ENCODE measurements at regions not wholly inside any gene's neighbourhood (a gene's known extent, or its start where the extent isn't known, plus 50 kb on each side); places are given as distances from the start of the nearest gene placed in this dataset.

- Mint-ChIP-seq H3K4me3 (no peak overlapping the region), H3K27ac (no peak overlapping the region), H3K4me1 (ENCODE audit: low read depth) (no peaks in the 10 kb centered on the region), H3K9me3 (no peaks in the 10 kb centered on the region), H3K36me3 (no peaks in the 10 kb centered on the region), H3K27me3 (no peaks in the 10 kb centered on the region)
- no peak for DNase-seq
- ChIA-PET CTCF (no interaction called here), POLR2A (no interaction called here)
- intact Hi-C loops (cut with micrococcal nuclease), result no loop called here
These were observed 618.9 kb downstream of the HACE1 start for GRCh38 chr6:104240865-104241264.

GRCh38 chr6:104239971-104240370 is 619.7 kb downstream of the HACE1 start:
- no peak for DNase-seq
- intact Hi-C loops (cut with micrococcal nuclease), result no loop called here
- ChIA-PET POLR2A (no interaction called here), CTCF (no interaction called here)
- no peaks in the 10 kb centered on the region for H3K9me3 Mint-ChIP-seq
- no peak overlapping the region for H3K27ac Mint-ChIP-seq
- no peak overlapping the region for H3K4me3 Mint-ChIP-seq
- H3K4me1 Mint-ChIP-seq (ENCODE audit: low read depth), result no peaks in the 10 kb centered on the region
- no peaks in the 10 kb centered on the region for H3K36me3 Mint-ChIP-seq
- no peaks in the 10 kb centered on the region for H3K27me3 Mint-ChIP-seq

- ChIA-PET CTCF (no interaction called here), POLR2A (no interaction called here)
- H3K4me1 Mint-ChIP-seq (ENCODE audit: low read depth), result no peaks in the 10 kb centered on the region
- no peaks in the 10 kb centered on the region for H3K27me3 Mint-ChIP-seq
- H3K27ac Mint-ChIP-seq, result no peak overlapping the region
- no peaks in the 10 kb centered on the region for H3K36me3 Mint-ChIP-seq
- DNase-seq, result no peak
- no peak overlapping the region for H3K4me3 Mint-ChIP-seq
- H3K9me3 Mint-ChIP-seq, result no peaks in the 10 kb centered on the region
- intact Hi-C loops (cut with micrococcal nuclease), result no loop called here
These were observed 630.7 kb downstream of the HACE1 start for GRCh38 chr6:104229057-104229456.

GRCh38 chr6:104227508-104227907 is 632.2 kb downstream of the HACE1 start:
- H3K9me3 Mint-ChIP-seq, result no peaks in the 10 kb centered on the region
- intact Hi-C loops (cut with micrococcal nuclease), result no loop called here
- no peak overlapping the region for H3K27ac Mint-ChIP-seq
- H3K36me3 Mint-ChIP-seq, result no peaks in the 10 kb centered on the region
- no peak overlapping the region for H3K4me3 Mint-ChIP-seq
- ChIA-PET POLR2A (no interaction called here), CTCF (interaction anchor here (0.6 kb wide), 1 partner anchor 287 kb away, joined by 3 read pairs; no protein-coding TSS in a partner anchor)
- no peaks in the 10 kb centered on the region for H3K4me1 Mint-ChIP-seq (ENCODE audit: low read depth)
- H3K27me3 Mint-ChIP-seq, result no peaks in the 10 kb centered on the region
- DNase-seq, result no peak

GRCh38 chr6:104226790-104227446 is 632.8 kb downstream of the HACE1 start:
- no peaks in the 10 kb centered on the region for H3K36me3 Mint-ChIP-seq
- no peak overlapping the region for H3K27ac Mint-ChIP-seq
- intact Hi-C loops (cut with micrococcal nuclease), result no loop called here
- H3K4me1 Mint-ChIP-seq (ENCODE audit: low read depth), result no peaks in the 10 kb centered on the region
- DNase-seq, result no peak
- ChIA-PET POLR2A (no interaction called here), CTCF (no interaction called here)
- H3K9me3 Mint-ChIP-seq, result no peaks in the 10 kb centered on the region
- no peak overlapping the region for H3K4me3 Mint-ChIP-seq
- H3K27me3 Mint-ChIP-seq, result no peaks in the 10 kb centered on the region

- H3K36me3 Mint-ChIP-seq, result no peaks in the 10 kb centered on the region
- CTCF ChIA-PET, result no interaction called here
- H3K9me3 Mint-ChIP-seq, result peaks cover 3% of the 10 kb centered on the region
- no peaks in the 10 kb centered on the region for H3K4me1 Mint-ChIP-seq (ENCODE audit: low read depth)
- DNase-seq, result no peak
- POLR2A ChIA-PET, result no interaction called here
- intact Hi-C loops (cut with micrococcal nuclease), result no loop called here
- no peak overlapping the region for H3K27ac Mint-ChIP-seq
- H3K27me3 Mint-ChIP-seq, result no peaks in the 10 kb centered on the region
- H3K4me3 Mint-ChIP-seq, result no peak overlapping the region
These were observed 641.6 kb downstream of the HACE1 start for GRCh38 chr6:104218116-104218515.

GRCh38 chr6:104214901-104215300 is 644.8 kb downstream of the HACE1 start:
- Mint-ChIP-seq H3K36me3 (no peaks in the 10 kb centered on the region), H3K4me1 (ENCODE audit: low read depth) (no peaks in the 10 kb centered on the region), H3K9me3 (peaks cover 3% of the 10 kb centered on the region), H3K4me3 (no peak overlapping the region), H3K27me3 (no peaks in the 10 kb centered on the region), H3K27ac (no peak overlapping the region)
- ChIA-PET POLR2A (no interaction called here), CTCF (no interaction called here)
- DNase-seq, result no peak
- intact Hi-C loops (cut with micrococcal nuclease), result no loop called here

- peaks cover 3% of the 10 kb centered on the region for H3K9me3 Mint-ChIP-seq
- no peaks in the 10 kb centered on the region for H3K27me3 Mint-ChIP-seq
- CTCF ChIA-PET, result no interaction called here
- no peaks in the 10 kb centered on the region for H3K4me1 Mint-ChIP-seq (ENCODE audit: low read depth)
- no peak overlapping the region for H3K4me3 Mint-ChIP-seq
- no peak for DNase-seq
- no peaks in the 10 kb centered on the region for H3K36me3 Mint-ChIP-seq
- intact Hi-C loops (cut with micrococcal nuclease), result no loop called here
- H3K27ac Mint-ChIP-seq, result no peak overlapping the region
- POLR2A ChIA-PET, result no interaction called here
These were observed 646.6 kb downstream of the HACE1 start for GRCh38 chr6:104212977-104213668.

- ChIA-PET POLR2A (no interaction called here), CTCF (no interaction called here)
- Mint-ChIP-seq H3K27me3 (no peaks in the 10 kb centered on the region), H3K4me3 (no peak overlapping the region), H3K9me3 (peaks cover 3% of the 10 kb centered on the region), H3K36me3 (no peaks in the 10 kb centered on the region), H3K27ac (no peak overlapping the region), H3K4me1 (ENCODE audit: low read depth) (no peaks in the 10 kb centered on the region)
- no peak for DNase-seq
- intact Hi-C loops (cut with micrococcal nuclease), result no loop called here
These were observed 652.1 kb downstream of the HACE1 start for GRCh38 chr6:104207635-104208034.

GRCh38 chr6:104201557-104201956 is 658.2 kb downstream of the HACE1 start:
- Mint-ChIP-seq H3K4me3 (no peak overlapping the region), H3K9me3 (peaks cover 22% of the 10 kb centered on the region), H3K27me3 (no peaks in the 10 kb centered on the region), H3K36me3 (no peaks in the 10 kb centered on the region), H3K4me1 (ENCODE audit: low read depth) (no peaks in the 10 kb centered on the region), H3K27ac (no peak overlapping the region)
- ChIA-PET POLR2A (no interaction called here), CTCF (no interaction called here)
- DNase-seq, result no peak
- intact Hi-C loops (cut with micrococcal nuclease), result no loop called here

GRCh38 chr6:104187616-104188015 is 672.1 kb downstream of the HACE1 start:
- no peak overlapping the region for H3K4me3 Mint-ChIP-seq
- POLR2A ChIA-PET, result no interaction called here
- no peak overlapping the region for H3K27ac Mint-ChIP-seq
- no peaks in the 10 kb centered on the region for H3K4me1 Mint-ChIP-seq (ENCODE audit: low read depth)
- H3K27me3 Mint-ChIP-seq, result no peaks in the 10 kb centered on the region
- H3K9me3 Mint-ChIP-seq, result peaks cover 18% of the 10 kb centered on the region
- no peak for DNase-seq
- CTCF ChIA-PET, result no interaction called here
- intact Hi-C loops (cut with micrococcal nuclease), result no loop called here
- no peaks in the 10 kb centered on the region for H3K36me3 Mint-ChIP-seq

GRCh38 chr6:104186831-104187230 is 672.9 kb downstream of the HACE1 start:
- ChIA-PET CTCF (no interaction called here), POLR2A (no interaction called here)
- Mint-ChIP-seq H3K27ac (no peak overlapping the region), H3K36me3 (no peaks in the 10 kb centered on the region), H3K27me3 (no peaks in the 10 kb centered on the region), H3K4me3 (no peak overlapping the region), H3K4me1 (ENCODE audit: low read depth) (no peaks in the 10 kb centered on the region), H3K9me3 (peaks cover 14% of the 10 kb centered on the region)
- intact Hi-C loops (cut with micrococcal nuclease), result no loop called here
- DNase-seq, result no peak

- no peaks in the 10 kb centered on the region for H3K27me3 Mint-ChIP-seq
- no peaks in the 10 kb centered on the region for H3K36me3 Mint-ChIP-seq
- POLR2A ChIA-PET, result no interaction called here
- H3K27ac Mint-ChIP-seq, result no peak overlapping the region
- DNase-seq, result no peak
- H3K4me3 Mint-ChIP-seq, result no peak overlapping the region
- peaks cover 2% of the 10 kb centered on the region for H3K9me3 Mint-ChIP-seq
- intact Hi-C loops (cut with micrococcal nuclease), result no loop called here
- CTCF ChIA-PET, result no interaction called here
- H3K4me1 Mint-ChIP-seq (ENCODE audit: low read depth), result no peaks in the 10 kb centered on the region
These were observed 675.8 kb downstream of the HACE1 start for GRCh38 chr6:104183816-104184435.
